ENCODE measurements at regions not wholly inside any gene's neighbourhood (a gene's known extent, or its start where the extent isn't known, plus 50 kb on each side); places are given as distances from the start of the nearest gene placed in this dataset.

DNA sequence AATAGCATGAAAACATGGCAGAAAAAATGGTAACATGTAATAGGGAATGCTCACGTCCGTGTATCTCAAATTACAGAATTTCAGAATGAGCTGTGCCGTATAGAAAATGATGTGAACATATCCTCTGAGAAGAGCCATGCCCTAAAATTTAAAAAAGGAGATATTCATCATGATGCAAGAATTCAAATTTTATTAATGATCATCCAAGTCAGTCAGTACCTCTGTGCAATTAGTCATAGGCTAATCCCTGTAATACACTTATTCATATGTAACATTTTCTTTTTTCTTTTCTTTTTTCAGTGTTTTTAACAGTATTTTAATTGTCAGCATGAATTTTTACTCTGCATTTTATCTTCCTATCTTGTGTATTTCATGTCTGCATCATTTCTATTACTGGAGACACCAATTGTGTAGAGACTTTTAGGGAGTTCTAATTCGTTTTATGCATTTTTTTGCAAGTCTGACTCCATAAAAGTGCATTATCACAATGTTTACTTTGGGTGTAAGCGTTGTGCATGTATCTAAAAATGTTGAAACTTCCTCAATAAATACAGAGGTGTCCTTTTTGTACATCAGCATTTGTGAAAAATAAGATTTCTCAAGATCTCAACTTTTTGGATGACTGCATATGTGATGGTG lies 1103.7 kb upstream of the CELF2 start:
- TF ChIP-seq CEBPB (IDR thresholded peaks at IDR 0.05): no peak
- no peak for TF ChIP-seq CHD2 (IDR thresholded peaks at IDR 0.05; ENCODE audit: low read length, partially characterized antibody)
- TF ChIP-seq POLR2A (IDR thresholded peaks at IDR 0.05; ENCODE audit: low read length): no peak
- TF ChIP-seq JUN (IDR thresholded peaks at IDR 0.05): no peak
- no peak for TF ChIP-seq ZFP36 (IDR thresholded peaks at IDR 0.05; ENCODE audit: borderline replicate concordance, partially characterized antibody)
- TF ChIP-seq, protein P1, sequence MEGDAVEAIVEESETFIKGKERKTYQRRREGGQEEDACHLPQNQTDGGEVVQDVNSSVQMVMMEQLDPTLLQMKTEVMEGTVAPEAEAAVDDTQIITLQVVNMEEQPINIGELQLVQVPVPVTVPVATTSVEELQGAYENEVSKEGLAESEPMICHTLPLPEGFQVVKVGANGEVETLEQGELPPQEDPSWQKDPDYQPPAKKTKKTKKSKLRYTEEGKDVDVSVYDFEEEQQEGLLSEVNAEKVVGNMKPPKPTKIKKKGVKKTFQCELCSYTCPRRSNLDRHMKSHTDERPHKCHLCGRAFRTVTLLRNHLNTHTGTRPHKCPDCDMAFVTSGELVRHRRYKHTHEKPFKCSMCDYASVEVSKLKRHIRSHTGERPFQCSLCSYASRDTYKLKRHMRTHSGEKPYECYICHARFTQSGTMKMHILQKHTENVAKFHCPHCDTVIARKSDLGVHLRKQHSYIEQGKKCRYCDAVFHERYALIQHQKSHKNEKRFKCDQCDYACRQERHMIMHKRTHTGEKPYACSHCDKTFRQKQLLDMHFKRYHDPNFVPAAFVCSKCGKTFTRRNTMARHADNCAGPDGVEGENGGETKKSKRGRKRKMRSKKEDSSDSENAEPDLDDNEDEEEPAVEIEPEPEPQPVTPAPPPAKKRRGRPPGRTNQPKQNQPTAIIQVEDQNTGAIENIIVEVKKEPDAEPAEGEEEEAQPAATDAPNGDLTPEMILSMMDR (IDR thresholded peaks at IDR 0.05): no peak
- no peak for TF ChIP-seq EP300 (IDR thresholded peaks at IDR 0.05)
